HCT116 (cell line): ENCODE measurements at regions not wholly inside any gene's neighbourhood (a gene's known extent, or its start where the extent isn't known, plus 50 kb on each side); places are given as distances from the start of the nearest gene placed in this dataset.

ENCODE experiments used
- ATAC-seq: fragments of 200-7000 bp; cut with Tn5 transposase; 2 replicates; pipeline ENCODE4 v1.9.1; 2020; ENCODE audit warnings: mild to moderate bottlenecking, moderate library complexity
- BruUV-seq: library from RNA; stranded (reverse); fragments of 400-500 nt; replicated peaks from 2 replicates; lab custom pipeline; 2021; lab: Mats Ljungman, UMichigan
- CTCF ChIA-PET: fragments of 300-600 bp; sonication (Branson Sonifier 250); formaldehyde crosslinking; loops from one replicate; lab custom pipeline; 2021; ENCODE audit warnings: antibody characterized with exemption; lab: Charles Lee
- POLR2A ChIA-PET: fragments of 300-600, 350-600 bp; sonication (Branson Sonifier 250); formaldehyde crosslinking; loops from one replicate; lab custom pipeline; 2021; ENCODE audit warnings: antibody characterized with exemption; lab: Charles Lee
- RAD21 ChIA-PET, 2 experiments: fragments of 300-600 bp; sonication (Branson Sonifier 250); formaldehyde crosslinking; loops; one replicate each; lab custom pipeline; 2023; ENCODE audit warnings: low total read pairs in 2 of 2; ENCODE audit not compliant: uncharacterized antibody in 2 of 2, unreplicated experiment in 2 of 2, low non-redundant PET in 1 of 2; lab: Charles Lee
- DNase-seq: peaks from one replicate; pipeline ENCODE4 v3.0.0-alpha.2; 2010; ENCODE audit warnings: low read depth, low spot score
- H2AFZ ChIP-seq: fragments of 200-600 bp; shearing (Covaris generic), sonication (generic); 2 replicates; pipeline ENCODE4 v1.6.1; 2017; ENCODE audit warnings: low read depth, mixed run types, mixed read lengths, antibody characterized with exemption, low read length; ENCODE audit not compliant: poor library complexity, severe bottlenecking
- H3K27ac ChIP-seq: 2 replicates; pipeline ENCODE4 v1.5.1; 2012; ENCODE audit warnings: low read depth, low read length
- H3K27me3 ChIP-seq: fragments of 200-600 bp; sonication (generic); 2 replicates; pipeline ENCODE4 v1.6.1; 2016; ENCODE audit warnings: mixed run types, low read length, mixed read lengths; ENCODE audit not compliant: insufficient read depth
- H3K36me3 ChIP-seq, 2 experiments: fragments of 200-500 bp in 1 of 2; fragments of 200-600 bp in 1 of 2; sonication (Bioruptor generic) in 1 of 2; sonication (generic) in 1 of 2; 2 replicates each; pipeline versions ENCODE4 v1.5.1 to v1.6.1; 2014 to 2016; ENCODE audit warnings: low read length in 2 of 2, inconsistent platforms in 1 of 2, mixed read lengths in 1 of 2, mixed run types in 1 of 2; ENCODE audit not compliant: insufficient read depth in 2 of 2, control insufficient read depth in 1 of 2
- H3K4me1 ChIP-seq, 2 experiments: fragments of 200-600 bp in 1 of 2; sonication (generic) in 1 of 2; 2 replicates each; pipeline versions ENCODE4 v1.5.1 to v1.6.1; 2012 to 2017; ENCODE audit warnings: low read length in 2 of 2, inconsistent platforms in 1 of 2, mild to moderate bottlenecking in 1 of 2, mixed read lengths in 1 of 2, mixed run types in 1 of 2, moderate library complexity in 1 of 2; ENCODE audit not compliant: insufficient read depth in 2 of 2, control insufficient read depth in 1 of 2
- H3K4me2 ChIP-seq: fragments of 200-600 bp; sonication (generic); 2 replicates; pipeline ENCODE4 v1.6.1; 2017; ENCODE audit warnings: mixed run types, low read length, mixed read lengths
- H3K4me3 ChIP-seq, 2 experiments: fragments of 200-600 bp in 1 of 2; sonication (generic) in 1 of 2; replicated peaks in 1 of 2; 2 replicates each; pipeline ENCODE4 v1.5.1; 2011 to 2016; ENCODE audit warnings: low read length in 2 of 2, control low read depth in 1 of 2, low read depth in 1 of 2, mild to moderate bottlenecking in 1 of 2, mixed read lengths in 1 of 2, mixed run types in 1 of 2
- H3K79me2 ChIP-seq: fragments of 200-600 bp; sonication (generic); 2 replicates; pipeline ENCODE4 v1.6.1; 2017; ENCODE audit warnings: mild to moderate bottlenecking, mixed run types, low read length, moderate library complexity, mixed read lengths; ENCODE audit not compliant: insufficient read depth
- H3K9ac ChIP-seq: fragments of 200-600 bp; sonication (generic); 2 replicates; pipeline ENCODE4 v1.6.1; 2016; ENCODE audit warnings: low read length, mixed read lengths
- H3K9me2 ChIP-seq: fragments of 200-600 bp; sonication (generic), shearing (Covaris generic); 2 replicates; pipeline ENCODE4 v1.6.1; 2017; ENCODE audit warnings: mixed run types, mild to moderate bottlenecking, moderate library complexity; ENCODE audit not compliant: insufficient read depth
- H3K9me3 ChIP-seq, 2 experiments: fragments of 200-500 bp in 1 of 2; fragments of 200-600 bp in 1 of 2; sonication (Bioruptor generic) in 1 of 2; sonication (generic) in 1 of 2; 2 replicates each; pipeline ENCODE4 v1.6.1; 2014 to 2017; ENCODE audit warnings: low read length in 2 of 2, mixed read lengths in 2 of 2, inconsistent platforms in 1 of 2, low read depth in 1 of 2, mild to moderate bottlenecking in 1 of 2, mixed run types in 1 of 2, moderate library complexity in 1 of 2; ENCODE audit not compliant: control insufficient read depth in 1 of 2, insufficient read depth in 1 of 2
- H4K20me1 ChIP-seq: fragments of 200-600 bp; sonication (generic), shearing (Covaris generic); 2 replicates; pipeline ENCODE4 v1.6.1; 2017; ENCODE audit warnings: mixed run types, mild to moderate bottlenecking, moderate library complexity; ENCODE audit not compliant: insufficient read depth
- EZH2 ChIP-seq: fragments of 200-600 bp; sonication (generic); IDR thresholded peaks from 2 replicates; pipeline ENCODE4 v1.6.1; 2017; ENCODE audit warnings: antibody characterized with exemption, mixed run types
- EZH2phosphoT487 ChIP-seq: fragments of 200-600 bp; IDR thresholded peaks from 2 replicates; pipeline ENCODE4 v1.6.1; 2018; ENCODE audit warnings: antibody characterized with exemption, borderline replicate concordance
- FOSL1 ChIP-seq: IDR thresholded peaks from 2 replicates; pipeline ENCODE4 v1.6.1; 2012; ENCODE audit warnings: low read depth
- JUND ChIP-seq: IDR thresholded peaks from 2 replicates; pipeline ENCODE4 v1.6.1; 2012
- POLR2A ChIP-seq: IDR thresholded peaks from 2 replicates; pipeline ENCODE4 v1.7.0; 2011; ENCODE audit warnings: borderline replicate concordance; ENCODE audit not compliant: insufficient read depth, insufficient read length; ENCODE audit errors: extremely low read depth
- POLR2AphosphoS5 ChIP-seq: IDR thresholded peaks from 2 replicates; pipeline ENCODE4 v1.6.1; 2011; ENCODE audit warnings: mild to moderate bottlenecking, low read depth, low read length, moderate library complexity
- SIN3A ChIP-seq: IDR thresholded peaks from 2 replicates; pipeline ENCODE4 v1.6.1; 2012; ENCODE audit warnings: low read depth
- SP1 ChIP-seq: IDR thresholded peaks from 2 replicates; pipeline ENCODE4 v1.6.1; 2012; ENCODE audit warnings: low read depth
- SRF ChIP-seq: IDR thresholded peaks from 2 replicates; pipeline ENCODE4 v1.6.1; 2012; ENCODE audit warnings: low read depth
- ZNF274 ChIP-seq: fragments of 200-500 bp; sonication (Bioruptor generic); IDR thresholded peaks from 2 replicates; pipeline ENCODE4 v1.6.1; 2014; ENCODE audit warnings: mild to moderate bottlenecking, low read depth, low read length, inconsistent platforms
- intact Hi-C: fragments of 100-400 bp; cut with micrococcal nuclease; formaldehyde crosslinking; loops from 2 replicates; pipeline ENCODE4 v1.10.0; 2022

- Histone ChIP-seq H3K27me3 (no peaks in the 10 kb centered on the region), H3K9me3 (no peaks in the 10 kb centered on the region), H3K27ac (no peak overlapping the region), H4K20me1 (no peaks in the 10 kb centered on the region), H3K36me3 (no peaks in the 10 kb centered on the region), H3K9me2 (no peaks in the 10 kb centered on the region), H2AFZ (no peak overlapping the region), H3K4me3 (no peak overlapping the region), H3K79me2 (no peaks in the 10 kb centered on the region), H3K4me1 (no peaks in the 10 kb centered on the region), H3K4me2 (no peak overlapping the region), H3K9ac (no peak overlapping the region)
- CTCF ChIA-PET, result no interaction called here
- POLR2A ChIA-PET, result no interaction called here
- ATAC-seq, result no peak
- no peak for DNase-seq
- intact Hi-C loops, result no loop called here
- RAD21 ChIA-PET, result no interaction called here
- TF ChIP-seq SRF, result no peak
- BruUV-seq, result no TSS peak
Observed at GRCh38 chr4:19033816-19034733, 1012.5 kb upstream of the LCORL start.

- Histone ChIP-seq H3K9me3 (no peaks in the 10 kb centered on the region), H3K4me2 (no peak overlapping the region), H3K36me3 (no peaks in the 10 kb centered on the region), H3K79me2 (no peaks in the 10 kb centered on the region), H3K27ac (no peak overlapping the region), H3K4me1 (no peaks in the 10 kb centered on the region), H3K27me3 (no peaks in the 10 kb centered on the region), H4K20me1 (no peaks in the 10 kb centered on the region), H3K4me3 (no peak overlapping the region)
- no TSS peak for BruUV-seq
- ATAC-seq (no peak), DNase-seq (no peak)
- ChIA-PET RAD21 (no interaction called here), CTCF (no interaction called here), POLR2A (no interaction called here)
- intact Hi-C loops, result no loop called here
- TF ChIP-seq ZNF274, result no peak
- no peak for TF ChIP-seq JUND
- TF ChIP-seq FOSL1, result no peak
- TF ChIP-seq POLR2AphosphoS5, result no peak
- TF ChIP-seq SP1, result no peak
- TF ChIP-seq SIN3A, result no peak
- TF ChIP-seq EZH2phosphoT487, result no peak
- no peak for TF ChIP-seq EZH2
- TF ChIP-seq POLR2A, result no peak
- TF ChIP-seq, all 23 proteins: peak for 0
- no peak overlapping the region for H3K9ac ChIP-seq
- no peak overlapping the region for H2AFZ ChIP-seq
- no peaks in the 10 kb centered on the region for H3K9me2 ChIP-seq
Observed at GRCh38 chr4:19030536-19030935, 1009.0 kb upstream of the LCORL start.
